GM12878 (cell line): ENCODE measurements at regions not wholly inside any gene's neighbourhood (a gene's known extent, or its start where the extent isn't known, plus 50 kb on each side); places are given as distances from the start of the nearest gene placed in this dataset.

Experiments
- ATAC-seq: fragments of 200-7000 bp; cut with Tn5 transposase; 3 replicates; pipeline ENCODE4 v1.9.1; 2020; ENCODE audit warnings: mild to moderate bottlenecking, moderate library complexity
- BruUV-seq: library from RNA; stranded (reverse); fragments of 400-500 nt; replicated peaks from 2 replicates; lab custom pipeline; 2021; lab: Mats Ljungman, UMichigan
- CTCF ChIA-PET: fragments of 300-600 bp; sonication (Branson Sonifier 250); formaldehyde crosslinking; extraction: SDS; loops from one replicate; lab custom pipeline; 2021; ENCODE audit warnings: inconsistent platforms; lab: Yijun Ruan, JAX
- POLR2A ChIA-PET: fragments of 350-600 bp; formaldehyde crosslinking; extraction: SDS; loops from one replicate; lab custom pipeline; 2021; ENCODE audit warnings: inconsistent platforms; lab: Charles Lee
- RAD21 ChIA-PET: fragments of 300-600 bp; sonication (Branson Sonifier 250); formaldehyde crosslinking; loops from one replicate; lab custom pipeline; 2023; ENCODE audit warnings: antibody characterized with exemption; ENCODE audit not compliant: unreplicated experiment; lab: Charles Lee
- SMC1A ChIA-PET: fragments of 300-600 bp; sonication (Branson Sonifier 250); formaldehyde crosslinking; loops from one replicate; lab custom pipeline; 2023; ENCODE audit not compliant: unreplicated experiment, uncharacterized antibody; lab: Charles Lee
- DNase-seq: peaks from one replicate; pipeline ENCODE4 v3.0.0-alpha.2; 2011; ENCODE audit warnings: low read depth, low spot score
- FAIRE-seq: peaks from 3 replicates; lab custom pipeline; 2011; peaks lifted over from hg19 to GRCh38; lab: Jason Lieb, UNC
- H2AFZ ChIP-seq: 2 replicates; pipeline ENCODE4 v1.6.0; 2011; ENCODE audit warnings: low read depth, low read length, control low read depth; ENCODE audit not compliant: control insufficient read depth
- H3K27ac ChIP-seq: 2 replicates; pipeline ENCODE4 v1.5.1; 2011; ENCODE audit warnings: control low read depth; ENCODE audit not compliant: control insufficient read depth, insufficient read depth
- H3K27me3 ChIP-seq, 2 experiments: replicated peaks in 1 of 2; 2 replicates each; pipeline versions ENCODE4 v1.6.0 to v1.6.1; 2011; ENCODE audit warnings: low read length in 1 of 2; ENCODE audit not compliant: control insufficient read depth in 2 of 2, insufficient read depth in 2 of 2
- H3K36me3 ChIP-seq, 2 experiments: 2 replicates each; pipeline ENCODE4 v1.5.1; 2011; ENCODE audit warnings: low read length in 1 of 2; ENCODE audit not compliant: control insufficient read depth in 2 of 2, insufficient read depth in 2 of 2
- H3K4me1 ChIP-seq: 2 replicates; pipeline ENCODE4 v1.6.1; 2011; ENCODE audit warnings: mild to moderate bottlenecking, low read length, moderate library complexity, mixed read lengths; ENCODE audit not compliant: control insufficient read depth, insufficient read depth
- H3K4me2 ChIP-seq: 2 replicates; pipeline ENCODE4 v1.6.0; 2011; ENCODE audit warnings: control low read depth; ENCODE audit not compliant: control insufficient read depth, insufficient read depth
- H3K4me3 ChIP-seq: fragments of 200-600 bp; sonication (generic); 2 replicates; pipeline ENCODE4 v1.5.1; 2016
- H3K79me2 ChIP-seq: 2 replicates; pipeline ENCODE4 v1.6.0; 2011; ENCODE audit warnings: low read length; ENCODE audit not compliant: control insufficient read depth, insufficient read depth
- H3K9ac ChIP-seq: 2 replicates; pipeline ENCODE4 v1.8.0; 2011; ENCODE audit warnings: low read length, control low read depth, mixed read lengths; ENCODE audit not compliant: control insufficient read depth, insufficient read depth
- H3K9me3 ChIP-seq: replicated peaks from 3 replicates; pipeline ENCODE4 v1.5.1; 2011; ENCODE audit warnings: mild to moderate bottlenecking, low read length; ENCODE audit not compliant: control insufficient read depth, insufficient read depth
- H4K20me1 ChIP-seq: 2 replicates; pipeline ENCODE4 v1.6.0; 2011; ENCODE audit not compliant: control insufficient read depth, insufficient read depth
- ATF2 ChIP-seq: IDR thresholded peaks from 2 replicates; pipeline ENCODE4 v1.6.1; 2012; ENCODE audit warnings: low read length, inconsistent platforms
- ATF7 ChIP-seq: fragments of 450-650 bp; IDR thresholded peaks from 2 replicates; pipeline ENCODE4 v1.6.1; 2016; ENCODE audit warnings: low read depth, mild to moderate bottlenecking
- BCLAF1 ChIP-seq: fragments of 450-650 bp; IDR thresholded peaks from 2 replicates; pipeline ENCODE4 v1.6.1; 2017; ENCODE audit warnings: antibody characterized with exemption, mild to moderate bottlenecking, moderate library complexity
- CEBPZ ChIP-seq: fragments of 150-350 bp; IDR thresholded peaks from 2 replicates; pipeline ENCODE4 v1.6.1; 2016; ENCODE audit warnings: low read depth, low read length
- HDAC2 ChIP-seq: fragments of 200-600 bp; sonication (generic); IDR thresholded peaks from 2 replicates; pipeline ENCODE4 v1.6.1; 2017
- MEF2A ChIP-seq: IDR thresholded peaks from 2 replicates; pipeline ENCODE4 v1.6.1; 2011; ENCODE audit warnings: low read depth, mild to moderate bottlenecking, low read length, moderate library complexity; ENCODE audit not compliant: insufficient read depth
- MXI1 ChIP-seq: fragments of 150-350 bp; IDR thresholded peaks from 2 replicates; pipeline ENCODE4 v1.6.1; 2011; ENCODE audit warnings: low read depth, mild to moderate bottlenecking, inconsistent platforms, low read length, improper control_type of control experiment
- PAX5 ChIP-seq: IDR thresholded peaks from 2 replicates; pipeline ENCODE4 v1.6.1; 2011; ENCODE audit warnings: low read depth, low read length, borderline replicate concordance
- ZNF687 ChIP-seq: fragments of 450-650 bp; IDR thresholded peaks from 2 replicates; pipeline ENCODE4 v1.6.1; 2017; ENCODE audit warnings: mild to moderate bottlenecking, moderate library complexity
- WGBS: methylation state at CpG from one replicate; pipeline ENCODE4 v1.1.6; 2016; ENCODE audit warnings: low lambda C conversion rate; ENCODE audit not compliant: insufficient replicate concordance, insufficient coverage; ENCODE audit errors: missing lambda C conversion rate; 5-methylcytosine and 5-hydroxymethylcytosine counted together
- in situ Hi-C: fragments of 300-500 bp; cut with MboI; formaldehyde crosslinking; loops from 9 replicates; pipeline ENCODE4 v1.14.3; 2018; ENCODE audit warnings: mixed read lengths
- intact Hi-C: fragments of 100-400 bp; cut with micrococcal nuclease; formaldehyde crosslinking; loops from one replicate; pipeline ENCODE4 v1.14.2; 2022; ENCODE audit not compliant: unreplicated experiment

GRCh38 chr2:161044095-161044865, 115.9 kb upstream of the TANK start:
- ATAC-seq (no peak), FAIRE-seq (no peak), DNase-seq (no peak)
- ChIA-PET POLR2A (no interaction called here), RAD21 (no interaction called here), SMC1A (interaction anchor here (1.6 kb wide), 1 partner anchor 20 kb away, joined by 4 read pairs; no protein-coding TSS in a partner anchor), CTCF (no interaction called here)
- Histone ChIP-seq H3K36me3 (no peaks in the 10 kb centered on the region), H3K27ac (no peak overlapping the region), H3K27me3 (peaks cover 0 to 4% of the 10 kb centered on the region in 2 experiments; a peak in 2 of 4 replicates), H3K79me2 (no peaks in the 10 kb centered on the region), H4K20me1 (no peaks in the 10 kb centered on the region), H3K4me1 (no peaks in the 10 kb centered on the region), H3K4me2 (no peak overlapping the region), H3K9ac (no peak overlapping the region), H3K9me3 (no peaks in the 10 kb centered on the region), H2AFZ (no peak overlapping the region), H3K4me3 (no peak overlapping the region)
- intact Hi-C loops = no loop called here
- no TSS peak for BruUV-seq
- in situ Hi-C loops = no loop called here
- WGBS = 41% methylated on average over 6 of the region's 6 CpGs
- no peak for TF ChIP-seq HDAC2
- TF ChIP-seq ATF7 = no peak
- no peak for TF ChIP-seq ATF2
- TF ChIP-seq MXI1 = no peak
- no peak for TF ChIP-seq PAX5
- no peak for TF ChIP-seq MEF2A
- TF ChIP-seq CEBPZ = no peak
- TF ChIP-seq BCLAF1 = no peak
- no peak for TF ChIP-seq ZNF687
